IMR-90 (cell line): ENCODE measurements at regions not wholly inside any gene's neighbourhood (a gene's known extent, or its start where the extent isn't known, plus 50 kb on each side); places are given as distances from the start of the nearest gene placed in this dataset.

ENCODE experiments used
- ATAC-seq: fragments of 200-7000 bp; cut with Tn5 transposase; 2 replicates; pipeline ENCODE4 v1.9.1; 2020; ENCODE audit warnings: low read depth, mild to moderate bottlenecking, moderate library complexity
- BruUV-seq: library from RNA; stranded (reverse); fragments of 400-500 nt; replicated peaks from 2 replicates; lab custom pipeline; 2021; lab: Mats Ljungman, UMichigan
- CTCF ChIA-PET: fragments of 300-600 bp; formaldehyde crosslinking; extraction: SDS; loops from one replicate; lab custom pipeline; 2021; ENCODE audit warnings: antibody characterized with exemption; lab: Yijun Ruan, JAX
- POLR2A ChIA-PET: fragments of 300-600 bp; sonication (Branson Sonifier 250); formaldehyde crosslinking; loops from one replicate; lab custom pipeline; 2022; ENCODE audit warnings: antibody characterized with exemption; ENCODE audit not compliant: unreplicated experiment; lab: Charles Lee
- DNase-seq: peaks from one replicate; pipeline ENCODE4 v3.0.0; 2013
- H2AFZ ChIP-seq: replicated peaks from 2 replicates; pipeline ENCODE3; 2013; ENCODE audit warnings: low read length, mild to moderate bottlenecking; ENCODE audit not compliant: poor library complexity
- H2AK5ac ChIP-seq: 2 replicates; pipeline ENCODE4 v1.6.1; 2013; ENCODE audit warnings: low read depth, low read length, inconsistent platforms
- H2AK9ac ChIP-seq: replicated peaks from 2 replicates; pipeline ENCODE3; 2013; ENCODE audit warnings: mild to moderate bottlenecking, low read depth, low read length, moderate library complexity; ENCODE audit not compliant: poor library complexity
- H2BK120ac ChIP-seq: 2 replicates; pipeline ENCODE4 v1.6.1; 2013; ENCODE audit warnings: low read depth, low read length, inconsistent platforms
- H2BK15ac ChIP-seq: 3 replicates; pipeline ENCODE4 v1.6.1; 2013; ENCODE audit warnings: low read depth, low read length, inconsistent platforms
- H2BK20ac ChIP-seq: 2 replicates; pipeline ENCODE4 v1.6.1; 2013; ENCODE audit warnings: low read depth, mild to moderate bottlenecking, inconsistent platforms, low read length, moderate library complexity
- H2BK5ac ChIP-seq: 2 replicates; pipeline ENCODE4 v1.6.1; 2013; ENCODE audit warnings: mild to moderate bottlenecking, low read depth, low read length, inconsistent platforms; ENCODE audit not compliant: poor library complexity, severe bottlenecking
- H3K14ac ChIP-seq: replicated peaks from 2 replicates; pipeline ENCODE4 v1.6.1; 2013; ENCODE audit warnings: low read depth, low read length, inconsistent platforms
- H3K18ac ChIP-seq: 2 replicates; pipeline ENCODE4 v1.6.1; 2013; ENCODE audit warnings: low read depth, low read length, control low read depth
- H3K23ac ChIP-seq: 2 replicates; pipeline ENCODE4 v1.6.1; 2013; ENCODE audit warnings: low read depth, low read length, inconsistent platforms
- H3K27ac ChIP-seq: 2 replicates; pipeline ENCODE4 v1.5.1; 2013; ENCODE audit warnings: mild to moderate bottlenecking, control low read depth, low read length; ENCODE audit not compliant: insufficient read depth
- H3K27me3 ChIP-seq: 2 replicates; pipeline ENCODE4 v1.6.1; 2013; ENCODE audit warnings: low read length; ENCODE audit not compliant: control insufficient read depth, insufficient read depth
- H3K36me3 ChIP-seq: 2 replicates; pipeline ENCODE4 v1.6.1; 2013; ENCODE audit warnings: low read length, mixed read lengths; ENCODE audit not compliant: control insufficient read depth, insufficient read depth
- H3K4ac ChIP-seq: 2 replicates; pipeline ENCODE4 v1.6.1; 2013; ENCODE audit warnings: low read depth, low read length, inconsistent platforms
- H3K4me1 ChIP-seq: 2 replicates; pipeline ENCODE4 v1.6.1; 2013; ENCODE audit warnings: low read length, mixed read lengths; ENCODE audit not compliant: control insufficient read depth, insufficient read depth
- H3K4me2 ChIP-seq: 2 replicates; pipeline ENCODE4 v1.6.1; 2013; ENCODE audit warnings: low read depth, mild to moderate bottlenecking, control low read depth, low read length, moderate library complexity
- H3K4me3 ChIP-seq: 2 replicates; pipeline ENCODE4 v1.5.1; 2013; ENCODE audit warnings: low read depth, mild to moderate bottlenecking, control low read depth, low read length, moderate library complexity; ENCODE audit not compliant: insufficient read depth
- H3K56ac ChIP-seq: 2 replicates; pipeline ENCODE4 v1.6.1; 2013; ENCODE audit warnings: low read length, inconsistent platforms; ENCODE audit not compliant: insufficient read depth; ENCODE audit errors: extremely low read depth
- H3K79me1 ChIP-seq, 2 experiments: 2 replicates each; pipeline ENCODE4 v1.6.1; 2013; ENCODE audit warnings: low read length in 2 of 2, inconsistent platforms in 1 of 2, low read depth in 1 of 2
- H3K9ac ChIP-seq: 2 replicates; pipeline ENCODE4 v1.6.1; 2013; ENCODE audit warnings: low read depth, low read length, control low read depth
- H3K9me1 ChIP-seq: 2 replicates; pipeline ENCODE4 v1.6.1; 2013; ENCODE audit warnings: low read length, inconsistent platforms; ENCODE audit not compliant: insufficient read depth
- H3K9me3 ChIP-seq: 2 replicates; pipeline ENCODE4 v1.6.1; 2013; ENCODE audit warnings: low read length; ENCODE audit not compliant: control insufficient read depth, insufficient read depth
- H4K20me1 ChIP-seq: 2 replicates; pipeline ENCODE4 v1.6.1; 2013; ENCODE audit warnings: low read length, inconsistent platforms; ENCODE audit not compliant: insufficient read depth
- H4K5ac ChIP-seq: 2 replicates; pipeline ENCODE4 v1.6.1; 2013; ENCODE audit warnings: mild to moderate bottlenecking, low read depth, low read length, control low read depth
- H4K8ac ChIP-seq, 2 experiments: 2 replicates each; pipeline ENCODE4 v1.6.1; 2013; ENCODE audit warnings: low read depth in 2 of 2, low read length in 2 of 2, control low read depth in 1 of 2, inconsistent platforms in 1 of 2
- H4K91ac ChIP-seq: 2 replicates; pipeline ENCODE4 v1.6.1; 2013; ENCODE audit warnings: low read depth, low read length, inconsistent platforms; ENCODE audit not compliant: insufficient read depth
- WGBS, 2 experiments: methylation state at CpG; one replicate each; pipeline versions ENCODE4 v1.1.5 to v1.1.7; 2013; ENCODE audit warnings: missing lambda C conversion rate in 2 of 2; ENCODE audit not compliant: insufficient read length in 1 of 2; ENCODE audit errors: extremely low coverage in 2 of 2; 5-methylcytosine and 5-hydroxymethylcytosine counted together
- dilution Hi-C: fragments of 300-500 bp; cut with HindIII; formaldehyde crosslinking; loops from one replicate; pipeline ENCODE4 v1.14.3; 2018; ENCODE audit warnings: low sequenced_read_pairs; ENCODE audit not compliant: unreplicated experiment
- in situ Hi-C: fragments of 300-500 bp; cut with MboI; formaldehyde crosslinking; loops from 3 replicates; pipeline ENCODE4 v1.14.3; 2019; ENCODE audit warnings: low sequenced_read_pairs, inconsistent platforms, mixed read lengths
- intact Hi-C: fragments of 100-400 bp; cut with micrococcal nuclease; formaldehyde crosslinking; loops from 2 replicates; pipeline ENCODE4 v1.10.0; 2022
- TF ChIP-seq, protein P1 (sequence below): conservative IDR thresholded peaks from 2 replicates; pipeline ENCODE4 v1.5.1; 2012; ENCODE audit warnings: mild to moderate bottlenecking, low read depth, low read length, improper control_type of control experiment

DNA sequence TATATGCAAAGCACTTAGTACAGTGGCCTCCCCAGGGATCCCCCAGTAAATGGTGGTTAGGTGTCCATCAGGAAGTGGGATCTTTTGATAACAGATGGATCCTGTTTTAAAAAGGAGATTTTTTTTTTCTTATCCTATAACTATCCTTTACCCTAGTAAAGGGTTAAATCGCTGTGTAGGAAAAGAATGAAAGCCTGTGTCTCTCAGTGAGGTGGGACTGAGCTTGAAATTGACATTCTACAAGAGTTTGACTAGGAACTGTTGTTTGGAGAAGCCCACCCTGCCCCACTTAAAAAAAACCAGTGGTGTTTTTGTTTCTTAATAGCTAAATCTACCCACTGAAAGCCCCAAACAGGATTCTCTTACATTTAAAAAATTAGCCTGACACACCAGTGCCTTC is 112.2 kb upstream of the EGLN3 start:
- CTCF ChIA-PET, result no interaction called here
- H2BK5ac ChIP-seq, result no peak overlapping the region
- H3K9ac ChIP-seq, result no peak overlapping the region; the same call in 1 of the 2 replicates
- no peak overlapping the region for H2BK120ac ChIP-seq
- TF ChIP-seq, protein P1, sequence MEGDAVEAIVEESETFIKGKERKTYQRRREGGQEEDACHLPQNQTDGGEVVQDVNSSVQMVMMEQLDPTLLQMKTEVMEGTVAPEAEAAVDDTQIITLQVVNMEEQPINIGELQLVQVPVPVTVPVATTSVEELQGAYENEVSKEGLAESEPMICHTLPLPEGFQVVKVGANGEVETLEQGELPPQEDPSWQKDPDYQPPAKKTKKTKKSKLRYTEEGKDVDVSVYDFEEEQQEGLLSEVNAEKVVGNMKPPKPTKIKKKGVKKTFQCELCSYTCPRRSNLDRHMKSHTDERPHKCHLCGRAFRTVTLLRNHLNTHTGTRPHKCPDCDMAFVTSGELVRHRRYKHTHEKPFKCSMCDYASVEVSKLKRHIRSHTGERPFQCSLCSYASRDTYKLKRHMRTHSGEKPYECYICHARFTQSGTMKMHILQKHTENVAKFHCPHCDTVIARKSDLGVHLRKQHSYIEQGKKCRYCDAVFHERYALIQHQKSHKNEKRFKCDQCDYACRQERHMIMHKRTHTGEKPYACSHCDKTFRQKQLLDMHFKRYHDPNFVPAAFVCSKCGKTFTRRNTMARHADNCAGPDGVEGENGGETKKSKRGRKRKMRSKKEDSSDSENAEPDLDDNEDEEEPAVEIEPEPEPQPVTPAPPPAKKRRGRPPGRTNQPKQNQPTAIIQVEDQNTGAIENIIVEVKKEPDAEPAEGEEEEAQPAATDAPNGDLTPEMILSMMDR, result no peak
- no TSS peak for BruUV-seq
- no peaks in the 10 kb centered on the region for H3K79me1 ChIP-seq
- DNase-seq (no peak), ATAC-seq (no peak)
- no peak overlapping the region for H3K4me3 ChIP-seq
- in situ Hi-C loops, result no loop called here
- no peak overlapping the region for H2AK5ac ChIP-seq
- no peak overlapping the region for H3K4me2 ChIP-seq
- no peak overlapping the region for H3K56ac ChIP-seq
- H3K27ac ChIP-seq, result no peak overlapping the region
- no peak overlapping the region for H3K23ac ChIP-seq
- no peak overlapping the region for H2AK9ac ChIP-seq
- H3K14ac ChIP-seq, result no peak overlapping the region
- H4K20me1 ChIP-seq, result no peaks in the 10 kb centered on the region
- H4K5ac ChIP-seq, result no peak overlapping the region
- peaks cover 7% of the 10 kb centered on the region for H3K27me3 ChIP-seq
- no peaks in the 10 kb centered on the region for H3K9me3 ChIP-seq
- no peak overlapping the region for H3K18ac ChIP-seq
- 0 out of 2 replicates have a peak, but pooled peaks cover 3% of the 10 kb centered on the region for H3K9me1 ChIP-seq
- 0 out of 2 replicates have a peak, but pooled peaks cover 4% of the 10 kb centered on the region for H3K4me1 ChIP-seq
- intact Hi-C loops, result no loop called here
- no peak overlapping the region for H2BK15ac ChIP-seq
- H3K36me3 ChIP-seq, result no peaks in the 10 kb centered on the region
- no peak overlapping the region; a peak in 1 of 4 replicates for H4K8ac ChIP-seq
- no peak overlapping the region for H3K4ac ChIP-seq
- dilution Hi-C loops, result no loop called here
- POLR2A ChIA-PET, result no interaction called here
- H2BK20ac ChIP-seq, result no peak overlapping the region
- H2AFZ ChIP-seq, result no peak overlapping the region
- no CpG with 5 or more reads among the region's 1 CpG for WGBS, 2 experiments
- no peak overlapping the region for H4K91ac ChIP-seq
